ENCODE measurements at regions not wholly inside any gene's neighbourhood (a gene's known extent, or its start where the extent isn't known, plus 50 kb on each side); places are given as distances from the start of the nearest gene placed in this dataset.

GRCh38 chr2:182610231-182610630 is 105.8 kb upstream of the DNAJC10 start:
- Histone ChIP-seq H3K9me2 (replicated peaks; ENCODE audit: low read depth, low read length) (no peaks in the 10 kb centered on the region), H3K27me3 (ENCODE audit: insufficient read depth, low read length, poor library complexity, severe bottlenecking) (no peaks in the 10 kb centered on the region), H3K79me2 (ENCODE audit: insufficient read depth, low read length) (no peaks in the 10 kb centered on the region), H4K20me1 (ENCODE audit: insufficient read depth, low read length, poor library complexity, severe bottlenecking) (no peaks in the 10 kb centered on the region), H3K4me2 (ENCODE audit: low read depth, low read length, poor library complexity, severe bottlenecking) (no peak overlapping the region), H3K4me1 (ENCODE audit: insufficient read depth, low read length, poor library complexity, severe bottlenecking) (no peaks in the 10 kb centered on the region), H2AFZ (ENCODE audit: low read length) (no peak overlapping the region), H3K36me3 (ENCODE audit: insufficient read depth, low read length) (no peaks in the 10 kb centered on the region), H3K9ac (ENCODE audit: low read depth, low read length, poor library complexity, severe bottlenecking) (no peak overlapping the region), H3K4me3 (ENCODE audit: low read length, poor library complexity, severe bottlenecking) (no peak overlapping the region), H3K9me3 (ENCODE audit: insufficient read depth, low read depth, low read length) (no peaks in the 10 kb centered on the region), H3F3A (ENCODE audit: low read depth) (no peaks in the 10 kb centered on the region)
- no peak for TF ChIP-seq EZH2phosphoT487 (IDR thresholded peaks at IDR 0.05; ENCODE audit: borderline replicate concordance)
- no peak for TF ChIP-seq CTCF (conservative IDR thresholded peaks at IDR 0.05; ENCODE audit: low read length)

GRCh38 chr2:182611009-182611408 is 105.0 kb upstream of the DNAJC10 start:
- no peaks in the 10 kb centered on the region for H3K27me3 ChIP-seq (ENCODE audit: insufficient read depth, low read length, poor library complexity, severe bottlenecking)
- no peaks in the 10 kb centered on the region for H3F3A ChIP-seq (ENCODE audit: low read depth)
- H3K9me2 ChIP-seq (replicated peaks; ENCODE audit: low read depth, low read length), result no peaks in the 10 kb centered on the region
- TF ChIP-seq CTCF (conservative IDR thresholded peaks at IDR 0.05; ENCODE audit: low read length) (no peak), EZH2phosphoT487 (IDR thresholded peaks at IDR 0.05; ENCODE audit: borderline replicate concordance) (no peak)
- H3K36me3 ChIP-seq (ENCODE audit: insufficient read depth, low read length), result no peaks in the 10 kb centered on the region
- no peaks in the 10 kb centered on the region for H3K9me3 ChIP-seq (ENCODE audit: insufficient read depth, low read depth, low read length)
- H4K20me1 ChIP-seq (ENCODE audit: insufficient read depth, low read length, poor library complexity, severe bottlenecking), result no peaks in the 10 kb centered on the region
- H3K79me2 ChIP-seq (ENCODE audit: insufficient read depth, low read length), result no peaks in the 10 kb centered on the region
- H2AFZ ChIP-seq (ENCODE audit: low read length), result no peak overlapping the region
- H3K9ac ChIP-seq (ENCODE audit: low read depth, low read length, poor library complexity, severe bottlenecking), result no peak overlapping the region
- H3K4me3 ChIP-seq (ENCODE audit: low read length, poor library complexity, severe bottlenecking), result no peak overlapping the region
- H3K4me1 ChIP-seq (ENCODE audit: insufficient read depth, low read length, poor library complexity, severe bottlenecking), result no peaks in the 10 kb centered on the region
- H3K4me2 ChIP-seq (ENCODE audit: low read depth, low read length, poor library complexity, severe bottlenecking), result no peak overlapping the region

- no peak overlapping the region for H2AFZ ChIP-seq (ENCODE audit: low read length)
- H3K36me3 ChIP-seq (ENCODE audit: insufficient read depth, low read length), result no peaks in the 10 kb centered on the region
- H3K4me3 ChIP-seq (ENCODE audit: low read length, poor library complexity, severe bottlenecking), result no peak overlapping the region
- H3K9ac ChIP-seq (ENCODE audit: low read depth, low read length, poor library complexity, severe bottlenecking), result no peak overlapping the region
- no peaks in the 10 kb centered on the region for H3K9me3 ChIP-seq (ENCODE audit: insufficient read depth, low read depth, low read length)
- H3F3A ChIP-seq (ENCODE audit: low read depth), result no peaks in the 10 kb centered on the region
- no peaks in the 10 kb centered on the region for H3K4me1 ChIP-seq (ENCODE audit: insufficient read depth, low read length, poor library complexity, severe bottlenecking)
- no peaks in the 10 kb centered on the region for H3K79me2 ChIP-seq (ENCODE audit: insufficient read depth, low read length)
- H3K27me3 ChIP-seq (ENCODE audit: insufficient read depth, low read length, poor library complexity, severe bottlenecking), result no peaks in the 10 kb centered on the region
- no peaks in the 10 kb centered on the region for H4K20me1 ChIP-seq (ENCODE audit: insufficient read depth, low read length, poor library complexity, severe bottlenecking)
- H3K4me2 ChIP-seq (ENCODE audit: low read depth, low read length, poor library complexity, severe bottlenecking), result no peak overlapping the region
- no peaks in the 10 kb centered on the region for H3K9me2 ChIP-seq (replicated peaks; ENCODE audit: low read depth, low read length)
- TF ChIP-seq EZH2phosphoT487 (IDR thresholded peaks at IDR 0.05; ENCODE audit: borderline replicate concordance) (no peak), CTCF (conservative IDR thresholded peaks at IDR 0.05; ENCODE audit: low read length) (no peak)
Measured at GRCh38 chr2:182615036-182615435, 101.0 kb upstream of the DNAJC10 start.
